ENCODE measurements at regions not wholly inside any gene's neighbourhood (a gene's known extent, or its start where the extent isn't known, plus 50 kb on each side); places are given as distances from the start of the nearest gene placed in this dataset.

GRCh38 chr13:30017880-30018279 lies 167.5 kb upstream of the UBL3 start:
- no TSS peak for BruUV-seq (replicated peaks)
- H4K20me1 ChIP-seq (ENCODE audit: insufficient read depth, low read length), result no peaks in the 10 kb centered on the region

GRCh38 chr13:30016398-30016797 lies 166.0 kb upstream of the UBL3 start:
- intact Hi-C loops (cut with micrococcal nuclease; ENCODE audit: unreplicated experiment), result no loop called here
- POLR2A ChIA-PET, result interaction anchor here (0.6 kb wide), 1 partner anchor 185 kb away, joined by 3 read pairs; no protein-coding TSS in a partner anchor
- DNase-seq (ENCODE audit: low spot score), result no peak
- H2AFZ ChIP-seq (ENCODE audit: low read length), result no peak overlapping the region
- no peak overlapping the region for H3K4me2 ChIP-seq (ENCODE audit: low read length)
- no peaks in the 10 kb centered on the region for H3K4me1 ChIP-seq (ENCODE audit: insufficient read depth, low read length, poor library complexity, severe bottlenecking)
- H3K27ac ChIP-seq (ENCODE audit: low read depth, low read length, poor library complexity, severe bottlenecking), result no peak overlapping the region
- H3K79me2 ChIP-seq (ENCODE audit: insufficient read depth, low read depth, low read length), result no peaks in the 10 kb centered on the region
- CTCF ChIA-PET (ENCODE audit: unreplicated experiment), result no interaction called here
- H3K9me2 ChIP-seq (ENCODE audit: insufficient read depth, low read length), result no peaks in the 10 kb centered on the region
- no peak for TF ChIP-seq EZH2phosphoT487 (IDR thresholded peaks at IDR 0.05; ENCODE audit: borderline replicate concordance, low read depth, low read length)
- TF ChIP-seq, protein P1, sequence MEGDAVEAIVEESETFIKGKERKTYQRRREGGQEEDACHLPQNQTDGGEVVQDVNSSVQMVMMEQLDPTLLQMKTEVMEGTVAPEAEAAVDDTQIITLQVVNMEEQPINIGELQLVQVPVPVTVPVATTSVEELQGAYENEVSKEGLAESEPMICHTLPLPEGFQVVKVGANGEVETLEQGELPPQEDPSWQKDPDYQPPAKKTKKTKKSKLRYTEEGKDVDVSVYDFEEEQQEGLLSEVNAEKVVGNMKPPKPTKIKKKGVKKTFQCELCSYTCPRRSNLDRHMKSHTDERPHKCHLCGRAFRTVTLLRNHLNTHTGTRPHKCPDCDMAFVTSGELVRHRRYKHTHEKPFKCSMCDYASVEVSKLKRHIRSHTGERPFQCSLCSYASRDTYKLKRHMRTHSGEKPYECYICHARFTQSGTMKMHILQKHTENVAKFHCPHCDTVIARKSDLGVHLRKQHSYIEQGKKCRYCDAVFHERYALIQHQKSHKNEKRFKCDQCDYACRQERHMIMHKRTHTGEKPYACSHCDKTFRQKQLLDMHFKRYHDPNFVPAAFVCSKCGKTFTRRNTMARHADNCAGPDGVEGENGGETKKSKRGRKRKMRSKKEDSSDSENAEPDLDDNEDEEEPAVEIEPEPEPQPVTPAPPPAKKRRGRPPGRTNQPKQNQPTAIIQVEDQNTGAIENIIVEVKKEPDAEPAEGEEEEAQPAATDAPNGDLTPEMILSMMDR (conservative IDR thresholded peaks at IDR 0.05; ENCODE audit: low read length), result no peak
- H3K36me3 ChIP-seq (ENCODE audit: insufficient read depth, low read length), result no peaks in the 10 kb centered on the region
- H3K9me3 ChIP-seq (ENCODE audit: low read length), result no peaks in the 10 kb centered on the region
- H3K4me3 ChIP-seq (ENCODE audit: low read depth, low read length, poor library complexity, severe bottlenecking), result no peak overlapping the region
- no peaks in the 10 kb centered on the region for H4K20me1 ChIP-seq (ENCODE audit: insufficient read depth, low read length)
- BruUV-seq (replicated peaks), result no TSS peak

More at GRCh38 chr13:30017880-30018279, 167.5 kb upstream of the UBL3 start:
- no peaks in the 10 kb centered on the region for H3K36me3 ChIP-seq (ENCODE audit: insufficient read depth, low read length)
- intact Hi-C loops (cut with micrococcal nuclease; ENCODE audit: unreplicated experiment), result no loop called here
- no peaks in the 10 kb centered on the region for H3K79me2 ChIP-seq (ENCODE audit: insufficient read depth, low read depth, low read length)
- H3K4me2 ChIP-seq (ENCODE audit: low read length), result no peak overlapping the region
- CTCF ChIA-PET (ENCODE audit: unreplicated experiment), result no interaction called here
- no peak for TF ChIP-seq EZH2phosphoT487 (IDR thresholded peaks at IDR 0.05; ENCODE audit: borderline replicate concordance, low read depth, low read length)
- TF ChIP-seq, protein P1 (conservative IDR thresholded peaks at IDR 0.05; ENCODE audit: low read length), result no peak
- no peak overlapping the region for H3K4me3 ChIP-seq (ENCODE audit: low read depth, low read length, poor library complexity, severe bottlenecking)
- H3K9me3 ChIP-seq (ENCODE audit: low read length), result no peaks in the 10 kb centered on the region
- no peak overlapping the region for H3K27ac ChIP-seq (ENCODE audit: low read depth, low read length, poor library complexity, severe bottlenecking)
- DNase-seq (ENCODE audit: low spot score), result no peak
- POLR2A ChIA-PET, result interaction anchor here (0.7 kb wide), 1 partner anchor 32 kb away, joined by 4 read pairs; no protein-coding TSS in a partner anchor
- H3K4me1 ChIP-seq (ENCODE audit: insufficient read depth, low read length, poor library complexity, severe bottlenecking), result no peaks in the 10 kb centered on the region
- H2AFZ ChIP-seq (ENCODE audit: low read length), result no peak overlapping the region
- no peaks in the 10 kb centered on the region for H3K9me2 ChIP-seq (ENCODE audit: insufficient read depth, low read length)

DNA sequence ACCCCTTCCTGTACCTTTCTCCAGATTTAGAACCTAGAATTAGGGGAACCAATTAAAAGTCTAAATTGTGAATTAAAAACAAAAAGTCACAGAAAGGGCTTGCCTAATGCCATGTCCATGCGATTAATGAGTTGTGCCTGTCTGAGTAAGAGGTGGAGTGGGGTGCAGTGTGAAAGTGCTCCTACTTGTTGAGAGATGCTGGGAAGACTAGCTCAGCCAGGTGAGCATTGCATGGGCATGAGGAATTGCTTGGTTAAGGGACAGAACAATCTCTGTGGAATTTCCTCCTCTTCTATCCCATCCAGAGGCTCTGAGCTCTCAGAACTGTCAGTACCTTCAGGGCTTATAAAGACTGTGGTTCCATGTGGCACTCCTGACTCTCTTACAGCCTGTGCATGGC lies 159.0 kb upstream of the UBL3 start:
- H3K36me3 ChIP-seq (ENCODE audit: insufficient read depth, low read length), result no peaks in the 10 kb centered on the region
- no peak overlapping the region for H3K4me2 ChIP-seq (ENCODE audit: low read length)
- H3K9me3 ChIP-seq (ENCODE audit: low read length), result no peaks in the 10 kb centered on the region
- no TSS peak for BruUV-seq (replicated peaks)
- no peak for DNase-seq (ENCODE audit: low spot score)
- no peak for TF ChIP-seq EZH2phosphoT487 (IDR thresholded peaks at IDR 0.05; ENCODE audit: borderline replicate concordance, low read depth, low read length)
- TF ChIP-seq, protein P1 (conservative IDR thresholded peaks at IDR 0.05; ENCODE audit: low read length), result no peak
- H3K79me2 ChIP-seq (ENCODE audit: insufficient read depth, low read depth, low read length), result no peaks in the 10 kb centered on the region
- no peak overlapping the region for H2AFZ ChIP-seq (ENCODE audit: low read length)
- no peaks in the 10 kb centered on the region for H3K4me1 ChIP-seq (ENCODE audit: insufficient read depth, low read length, poor library complexity, severe bottlenecking)
- ChIA-PET POLR2A (no interaction called here), CTCF (ENCODE audit: unreplicated experiment) (no interaction called here)
- no peaks in the 10 kb centered on the region for H4K20me1 ChIP-seq (ENCODE audit: insufficient read depth, low read length)
- intact Hi-C loops (cut with micrococcal nuclease; ENCODE audit: unreplicated experiment), result no loop called here
- no peaks in the 10 kb centered on the region for H3K9me2 ChIP-seq (ENCODE audit: insufficient read depth, low read length)
- H3K27ac ChIP-seq (ENCODE audit: low read depth, low read length, poor library complexity, severe bottlenecking), result no peak overlapping the region
- no peak overlapping the region for H3K4me3 ChIP-seq (ENCODE audit: low read depth, low read length, poor library complexity, severe bottlenecking)

Measured in OCI-LY7 (cell line).